ENCODE measurements at regions not wholly inside any gene's neighbourhood (a gene's known extent, or its start where the extent isn't known, plus 50 kb on each side); places are given as distances from the start of the nearest gene placed in this dataset.

DNA sequence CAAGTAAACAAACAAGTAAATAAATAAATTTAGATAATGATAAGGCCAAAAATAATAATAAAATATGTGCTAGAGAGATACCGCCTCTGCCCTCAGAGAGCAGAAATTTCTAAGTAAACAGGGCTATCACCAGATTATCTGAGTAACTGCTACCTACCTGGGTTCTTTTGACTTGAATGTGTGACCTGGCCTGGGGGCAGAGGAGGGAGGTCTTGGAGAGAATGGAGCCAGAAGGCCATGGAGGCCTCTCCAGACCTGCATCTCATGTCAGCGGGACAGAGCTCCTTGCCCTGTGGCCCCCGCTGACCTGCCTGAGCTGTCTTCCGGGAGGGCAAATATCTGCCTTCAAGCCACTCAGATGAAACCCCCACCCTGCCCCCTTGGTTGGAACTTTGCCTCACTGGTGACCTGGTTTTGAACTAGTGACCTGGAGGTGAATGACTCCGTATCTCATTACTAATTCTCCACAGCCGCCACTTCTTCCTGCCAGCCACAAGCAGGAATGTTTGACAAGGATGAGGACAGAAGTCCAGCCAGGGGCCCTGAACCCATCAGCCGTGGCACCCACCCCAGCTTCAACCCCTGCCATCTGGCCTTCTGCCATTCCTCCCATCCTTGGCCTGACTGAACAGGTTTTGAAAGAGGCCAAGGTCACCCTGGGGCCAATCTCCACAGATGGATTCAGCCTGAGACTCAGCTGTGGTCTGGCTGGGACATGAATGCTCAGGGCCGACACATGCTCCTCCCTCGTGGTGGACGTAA is 86.8 kb upstream of the PARP11 start:
- Histone ChIP-seq H3K27ac (no peak overlapping the region), H3K79me2 (no peaks in the 10 kb centered on the region), H2AFZ (peak overlapping the region; percentile 6), H3K4me2 (ENCODE audit: low read length) (no peak overlapping the region), H3K9me3 (ENCODE audit: control insufficient read depth, low read length) (no peaks in the 10 kb centered on the region), H3K9ac (no peak overlapping the region), H3K4me1 (peaks cover 31% of the 10 kb centered on the region), H3K36me3 (ENCODE audit: control insufficient read depth, insufficient read depth, low read length) (no peaks in the 10 kb centered on the region), H3K27me3 (ENCODE audit: control insufficient read depth, insufficient read depth, low read length) (no peaks in the 10 kb centered on the region), H3K4me3 (ENCODE audit: low read depth, low read length) (no peak overlapping the region)
- TF ChIP-seq, protein P1, sequence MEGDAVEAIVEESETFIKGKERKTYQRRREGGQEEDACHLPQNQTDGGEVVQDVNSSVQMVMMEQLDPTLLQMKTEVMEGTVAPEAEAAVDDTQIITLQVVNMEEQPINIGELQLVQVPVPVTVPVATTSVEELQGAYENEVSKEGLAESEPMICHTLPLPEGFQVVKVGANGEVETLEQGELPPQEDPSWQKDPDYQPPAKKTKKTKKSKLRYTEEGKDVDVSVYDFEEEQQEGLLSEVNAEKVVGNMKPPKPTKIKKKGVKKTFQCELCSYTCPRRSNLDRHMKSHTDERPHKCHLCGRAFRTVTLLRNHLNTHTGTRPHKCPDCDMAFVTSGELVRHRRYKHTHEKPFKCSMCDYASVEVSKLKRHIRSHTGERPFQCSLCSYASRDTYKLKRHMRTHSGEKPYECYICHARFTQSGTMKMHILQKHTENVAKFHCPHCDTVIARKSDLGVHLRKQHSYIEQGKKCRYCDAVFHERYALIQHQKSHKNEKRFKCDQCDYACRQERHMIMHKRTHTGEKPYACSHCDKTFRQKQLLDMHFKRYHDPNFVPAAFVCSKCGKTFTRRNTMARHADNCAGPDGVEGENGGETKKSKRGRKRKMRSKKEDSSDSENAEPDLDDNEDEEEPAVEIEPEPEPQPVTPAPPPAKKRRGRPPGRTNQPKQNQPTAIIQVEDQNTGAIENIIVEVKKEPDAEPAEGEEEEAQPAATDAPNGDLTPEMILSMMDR (IDR thresholded peaks at IDR 0.05) = no peak

DNA sequence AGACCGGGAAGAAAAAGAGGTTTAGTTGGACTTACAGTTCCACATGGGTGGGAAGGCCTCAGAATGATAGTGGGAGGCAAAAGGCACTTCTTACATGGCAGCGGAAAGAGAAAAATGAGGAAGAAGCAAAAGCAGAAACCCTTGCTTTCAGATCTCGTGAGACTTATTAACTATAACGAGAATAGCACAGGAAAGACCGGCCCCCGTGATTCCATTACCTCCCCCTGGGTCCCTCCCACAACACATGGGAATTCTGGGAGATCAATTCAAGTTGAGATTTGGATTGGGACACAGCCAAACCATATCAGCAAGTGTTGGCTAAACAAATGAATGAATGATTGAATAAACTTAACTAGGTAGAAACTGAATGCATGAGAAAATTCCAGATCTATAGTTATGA is 85.3 kb upstream of the PARP11 start:
- Histone ChIP-seq H3K4me2 (ENCODE audit: low read length) (no peak overlapping the region), H3K27me3 (ENCODE audit: control insufficient read depth, insufficient read depth, low read length) (no peaks in the 10 kb centered on the region), H3K36me3 (ENCODE audit: control insufficient read depth, insufficient read depth, low read length) (no peaks in the 10 kb centered on the region), H3K9ac (no peak overlapping the region), H3K4me1 (peaks cover 31% of the 10 kb centered on the region), H3K79me2 (no peaks in the 10 kb centered on the region), H3K27ac (no peak overlapping the region), H3K4me3 (ENCODE audit: low read depth, low read length) (no peak overlapping the region), H2AFZ (no peak overlapping the region), H3K9me3 (ENCODE audit: control insufficient read depth, low read length) (no peaks in the 10 kb centered on the region)
- TF ChIP-seq, protein P1 (IDR thresholded peaks at IDR 0.05) = no peak

DNA sequence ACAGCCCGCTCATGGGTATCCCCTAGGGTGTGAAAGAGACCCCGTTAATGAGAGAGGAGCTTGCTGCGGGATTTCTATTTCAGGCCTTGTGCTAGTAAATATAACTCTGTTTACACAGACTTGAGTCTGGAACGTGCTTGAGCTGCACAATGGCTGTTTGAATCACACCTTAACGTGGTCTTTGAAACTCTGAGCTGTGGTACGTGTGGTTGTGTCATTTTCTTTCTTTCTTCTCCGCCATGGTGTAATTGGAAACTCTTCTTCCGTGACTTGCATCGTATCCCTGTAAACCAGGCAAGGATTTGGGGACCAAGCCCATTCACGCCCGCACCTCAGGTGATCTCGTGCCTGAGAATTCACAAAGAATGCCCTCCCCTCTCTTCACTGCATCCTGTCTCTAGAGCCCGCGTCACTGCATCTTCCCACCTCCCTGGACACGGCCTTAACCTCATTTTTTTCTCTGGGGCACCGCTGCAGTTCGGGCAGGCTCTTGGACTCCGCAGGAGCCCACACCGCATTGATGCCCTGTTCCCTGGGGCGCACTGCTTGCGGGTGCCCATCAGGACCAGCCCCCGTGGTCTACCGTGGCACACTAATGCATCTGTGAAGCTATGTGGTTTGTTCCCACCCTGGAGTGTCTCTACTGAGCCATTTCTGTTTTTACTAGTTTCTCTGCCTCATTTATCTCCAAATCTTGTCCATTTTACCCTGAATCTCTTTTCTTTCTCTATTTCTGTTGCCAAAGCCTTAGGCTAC is 78.4 kb upstream of the PARP11 start:
- TF ChIP-seq, protein P1 (IDR thresholded peaks at IDR 0.05) = no peak
- H3K4me3 ChIP-seq (ENCODE audit: low read depth, low read length) = no peak overlapping the region
- H3K9me3 ChIP-seq (ENCODE audit: control insufficient read depth, low read length) = no peaks in the 10 kb centered on the region
- no peaks in the 10 kb centered on the region for H3K79me2 ChIP-seq
- H3K27me3 ChIP-seq (ENCODE audit: control insufficient read depth, insufficient read depth, low read length) = no peaks in the 10 kb centered on the region
- no peak overlapping the region for H3K9ac ChIP-seq
- no peaks in the 10 kb centered on the region for H3K4me1 ChIP-seq
- no peak overlapping the region for H3K4me2 ChIP-seq (ENCODE audit: low read length)
- no peaks in the 10 kb centered on the region for H3K36me3 ChIP-seq (ENCODE audit: control insufficient read depth, insufficient read depth, low read length)
- peak overlapping the region; percentile 24 for H2AFZ ChIP-seq
- H3K27ac ChIP-seq = no peak overlapping the region

DNA sequence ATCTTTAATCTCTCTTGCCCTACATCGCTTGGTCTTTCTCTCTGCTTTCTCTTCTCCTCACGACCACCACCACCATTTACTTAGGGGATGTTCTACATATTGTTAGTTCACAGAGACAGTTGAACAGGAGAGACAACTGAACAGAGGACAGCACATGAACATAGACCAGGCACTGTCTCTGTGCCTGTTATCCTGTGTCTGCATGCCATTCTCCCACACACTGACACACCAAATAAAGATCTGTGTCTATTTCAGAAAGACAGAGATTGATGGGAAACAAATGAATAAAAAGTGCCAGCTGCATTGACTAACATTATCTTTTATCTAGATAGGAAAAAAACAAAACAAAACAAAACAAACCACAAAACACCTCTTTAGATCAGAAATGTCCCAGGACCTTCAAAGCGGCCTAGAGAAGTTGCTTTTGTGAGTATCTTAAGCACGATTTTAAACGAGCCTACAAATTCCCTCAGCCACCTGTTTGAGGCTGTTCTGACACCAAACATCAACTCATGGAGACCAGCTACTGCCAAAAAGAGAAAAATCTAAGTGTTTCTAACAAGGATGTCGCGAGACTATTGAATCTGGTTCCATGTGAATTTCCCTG is 77.6 kb upstream of the PARP11 start:
- Histone ChIP-seq H3K4me3 (ENCODE audit: low read depth, low read length) (no peak overlapping the region), H3K4me1 (peaks cover 5% of the 10 kb centered on the region), H2AFZ (peak overlapping the region; percentile 24), H3K79me2 (no peaks in the 10 kb centered on the region), H3K9me3 (ENCODE audit: control insufficient read depth, low read length) (no peaks in the 10 kb centered on the region), H3K9ac (no peak overlapping the region), H3K36me3 (ENCODE audit: control insufficient read depth, insufficient read depth, low read length) (no peaks in the 10 kb centered on the region), H3K4me2 (ENCODE audit: low read length) (no peak overlapping the region), H3K27ac (no peak overlapping the region), H3K27me3 (ENCODE audit: control insufficient read depth, insufficient read depth, low read length) (no peaks in the 10 kb centered on the region)
- TF ChIP-seq, protein P1 (IDR thresholded peaks at IDR 0.05) = no peak

All from parathyroid adenoma (tissue), 2 donors.